GM18951 (cell line): ENCODE measurements at regions not wholly inside any gene's neighbourhood (a gene's known extent, or its start where the extent isn't known, plus 50 kb on each side); places are given as distances from the start of the nearest gene placed in this dataset.
"Not testable (repeated sequence)": the region's sequence is repeated elsewhere in the genome, so short reads cannot be mapped to it uniquely, and the experiment has no call there.

ENCODE experiments used
- POLR2A ChIP-seq: IDR thresholded peaks from 4 replicates; pipeline ENCODE4 v1.6.1; 2011; ENCODE audit warnings: mild to moderate bottlenecking; ENCODE audit not compliant: insufficient read length, insufficient read depth; ENCODE audit errors: extremely low read depth
- in situ Hi-C: fragments of 300-500 bp; cut with MboI; formaldehyde crosslinking; loops from one replicate; pipeline ENCODE4 v1.12.0; 2022; ENCODE audit warnings: low sequenced_read_pairs, mixed read lengths, inconsistent platforms; ENCODE audit not compliant: unreplicated experiment

DNA sequence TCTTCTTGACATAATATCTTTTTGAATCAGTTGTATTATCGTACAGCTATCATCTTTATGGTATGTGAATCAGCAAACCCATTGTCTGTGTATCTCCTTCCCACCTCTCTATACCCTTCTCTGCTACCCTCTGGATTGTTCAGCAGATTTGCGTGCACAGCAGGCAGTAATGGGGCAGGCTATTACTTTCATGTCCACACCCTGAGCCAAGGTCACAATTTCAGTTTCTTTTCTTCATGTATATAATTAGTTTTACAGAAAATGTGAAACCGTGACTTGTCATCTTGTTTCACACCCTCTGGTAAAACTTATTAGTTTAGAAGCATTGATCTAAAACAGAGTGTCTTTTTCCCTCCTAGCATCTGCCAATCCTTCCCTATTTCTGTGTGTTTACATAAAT, 770.4 kb upstream of the SEMA6D start:
- in situ Hi-C loops: no loop called here
- no peak for TF ChIP-seq POLR2A

DNA sequence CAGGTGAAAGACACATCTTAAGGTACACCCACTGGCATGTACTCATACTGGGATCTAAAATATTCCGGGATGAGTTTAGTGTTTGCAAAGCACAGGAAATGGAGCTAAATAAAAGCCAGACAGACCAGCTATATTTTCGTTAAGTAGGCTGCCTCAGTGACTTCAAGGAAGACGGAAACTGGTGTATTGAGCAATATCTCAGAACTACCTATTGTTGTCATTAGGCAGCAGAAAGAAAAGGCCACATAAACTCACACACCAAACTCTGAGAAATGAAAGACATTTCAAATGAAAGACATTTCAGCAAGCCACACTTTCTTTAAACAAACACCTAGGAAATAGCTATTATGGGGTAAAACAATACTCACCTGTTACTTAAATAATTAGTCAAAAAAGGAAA, 761.7 kb upstream of the SEMA6D start:
- in situ Hi-C loops: no loop called here
- no peak for TF ChIP-seq POLR2A

DNA sequence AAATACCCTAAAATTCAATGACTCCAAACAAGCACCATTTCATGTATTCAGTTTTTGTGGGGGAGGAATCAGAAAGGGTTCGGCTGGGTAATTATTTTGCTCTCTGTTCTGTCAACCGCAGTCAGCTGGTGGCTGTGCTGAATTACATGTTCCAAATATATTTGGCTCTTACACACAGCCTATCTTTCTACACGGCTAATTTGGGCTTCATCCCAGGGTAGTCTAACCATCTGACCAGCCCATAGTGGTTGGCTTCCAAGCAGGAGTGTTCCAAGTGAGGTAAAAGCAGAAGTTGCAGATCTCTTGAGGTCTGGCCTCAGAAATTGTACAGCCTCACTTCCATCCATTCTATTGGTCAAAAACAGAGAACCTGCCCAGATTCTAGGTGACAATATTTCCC, 760.8 kb upstream of the SEMA6D start:
- no peak for TF ChIP-seq POLR2A
- in situ Hi-C loops: no loop called here

DNA sequence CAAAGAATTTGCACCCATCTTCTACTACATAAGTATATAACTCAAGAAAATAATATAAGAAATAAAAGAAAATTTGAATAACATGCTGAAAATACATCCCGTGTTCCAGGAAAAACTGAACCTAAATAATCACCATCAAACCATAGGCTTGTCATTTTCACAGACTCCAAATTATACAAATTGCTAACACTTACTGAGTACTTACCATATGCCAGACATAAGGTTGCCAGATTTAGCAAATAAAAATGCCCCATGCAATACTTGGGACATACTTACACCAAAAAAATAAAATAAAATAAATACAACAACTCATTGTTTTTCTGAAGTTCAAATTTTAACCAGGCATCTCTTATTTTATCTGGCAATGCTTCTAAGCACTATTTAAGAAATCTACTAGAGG, 760.4 kb upstream of the SEMA6D start:
- in situ Hi-C loops: no loop called here
- TF ChIP-seq POLR2A: no peak

DNA sequence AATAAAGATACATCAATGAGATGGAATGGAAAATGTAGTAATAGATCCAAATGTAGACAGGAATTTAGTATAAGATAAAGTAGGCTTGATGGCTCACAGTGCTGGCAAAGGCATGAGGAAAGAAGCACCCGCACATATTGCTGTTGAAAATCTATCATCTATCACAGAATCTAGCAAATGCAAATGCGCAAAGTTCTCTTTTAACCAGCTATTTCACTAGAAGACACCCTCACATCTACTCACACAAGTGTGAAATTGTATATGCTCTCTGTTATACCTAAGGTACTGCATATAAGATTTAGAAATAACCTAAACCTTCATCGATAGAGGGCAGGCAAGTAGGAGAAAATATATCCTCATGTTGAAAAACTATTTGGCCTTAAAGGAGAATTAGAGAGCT, 756.7 kb upstream of the SEMA6D start:
- in situ Hi-C loops: no loop called here
- TF ChIP-seq POLR2A: no peak

DNA sequence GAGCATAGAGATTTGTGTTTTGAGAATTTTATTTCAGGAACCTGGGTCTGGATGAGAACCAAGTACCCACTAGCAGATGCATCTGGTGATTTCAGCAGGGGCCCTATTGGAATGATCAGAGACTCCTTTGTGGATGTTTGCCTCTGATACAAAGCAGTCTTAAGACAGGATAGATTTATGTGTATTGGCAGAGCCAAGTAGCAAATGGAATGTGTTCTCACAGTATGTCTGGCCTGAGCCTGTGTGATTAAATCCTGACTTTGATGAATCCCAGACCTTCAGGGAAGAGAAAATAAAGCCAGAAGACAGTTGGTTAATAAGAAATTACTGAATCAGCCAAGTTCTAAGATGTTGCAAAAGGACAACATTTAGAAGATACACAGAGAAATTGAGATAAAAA, 755.5 kb upstream of the SEMA6D start:
- in situ Hi-C loops: no loop called here
- TF ChIP-seq POLR2A: no peak

DNA sequence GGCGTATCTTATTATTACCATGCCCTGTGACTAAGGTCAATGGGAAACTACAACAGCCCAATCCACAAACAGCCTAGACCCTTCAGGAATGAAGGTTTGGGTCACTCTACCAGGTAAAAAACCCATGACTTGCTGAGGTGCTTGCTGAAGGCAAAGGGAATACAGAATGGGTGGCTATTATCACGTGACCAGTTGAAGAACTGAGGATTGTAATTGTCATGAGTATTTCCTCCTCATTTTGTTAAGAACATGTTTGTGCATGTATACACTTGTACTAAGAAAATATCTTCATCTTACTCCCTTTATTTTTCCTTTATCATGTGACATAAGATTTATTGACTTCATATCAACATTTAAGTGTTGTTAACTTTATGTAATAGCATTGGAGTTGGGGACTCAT, 729.2 kb upstream of the SEMA6D start:
- in situ Hi-C loops: not testable (repeated sequence)

DNA sequence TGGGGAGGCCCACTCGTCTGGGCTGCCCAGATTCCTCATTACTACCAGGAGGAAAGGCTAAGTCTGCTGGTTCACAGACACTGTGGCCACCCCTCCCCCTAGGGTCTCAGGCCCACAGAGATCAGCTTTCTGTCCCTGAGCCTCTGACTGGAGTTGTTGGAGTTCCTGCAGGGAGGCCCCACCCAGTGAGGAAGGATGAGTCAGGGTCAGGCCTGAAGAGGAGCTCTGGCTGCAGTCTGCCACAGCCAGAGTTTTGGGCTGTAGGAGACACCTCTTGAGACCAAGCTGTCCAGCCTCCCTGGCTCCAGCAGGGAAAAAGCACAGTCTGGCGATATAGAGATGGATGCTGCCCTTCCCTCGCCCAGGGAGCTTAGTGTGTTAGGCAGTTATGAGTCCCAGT, 720.9 kb upstream of the SEMA6D start:
- TF ChIP-seq POLR2A: no peak
- in situ Hi-C loops: no loop called here

DNA sequence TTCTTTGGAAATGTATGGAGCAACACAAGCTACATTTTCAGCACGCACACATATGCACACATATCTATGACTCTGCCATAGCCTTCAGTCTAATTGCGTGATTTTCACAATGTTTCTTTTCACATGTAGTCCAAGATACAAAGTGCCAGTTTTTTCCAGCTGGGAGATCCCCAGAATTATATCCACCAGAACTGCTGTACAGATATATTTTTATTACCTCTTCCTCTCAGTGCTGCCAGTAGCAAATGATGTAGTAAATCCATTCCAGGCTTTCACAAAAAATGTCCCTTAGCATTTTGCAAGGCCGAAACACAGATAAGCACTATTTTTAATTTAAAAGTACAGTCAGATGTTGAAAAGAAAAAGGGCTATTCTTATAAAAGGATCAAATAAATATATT, 719.8 kb upstream of the SEMA6D start:
- in situ Hi-C loops: no loop called here
- TF ChIP-seq POLR2A: no peak

DNA sequence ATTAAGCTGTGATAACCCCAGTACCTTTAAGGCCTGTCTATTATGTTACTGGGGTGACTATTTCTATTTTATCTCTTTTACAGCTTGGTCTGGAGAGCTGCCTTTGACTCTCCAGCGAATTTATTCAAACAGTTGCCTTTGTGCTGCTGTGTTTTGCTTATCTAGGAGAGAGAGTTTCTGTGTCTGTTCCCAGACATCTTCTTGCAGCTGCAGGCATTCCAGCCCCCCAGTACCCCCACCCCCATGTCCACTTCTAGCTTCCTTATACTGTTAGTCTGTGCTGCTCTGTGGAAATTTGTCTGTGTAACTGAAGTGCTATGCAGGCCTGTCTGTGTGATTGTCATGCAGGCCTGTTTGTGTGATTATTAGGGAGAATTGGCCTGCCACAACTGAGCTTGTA, 713.7 kb upstream of the SEMA6D start:
- no peak for TF ChIP-seq POLR2A
- in situ Hi-C loops: no loop called here

DNA sequence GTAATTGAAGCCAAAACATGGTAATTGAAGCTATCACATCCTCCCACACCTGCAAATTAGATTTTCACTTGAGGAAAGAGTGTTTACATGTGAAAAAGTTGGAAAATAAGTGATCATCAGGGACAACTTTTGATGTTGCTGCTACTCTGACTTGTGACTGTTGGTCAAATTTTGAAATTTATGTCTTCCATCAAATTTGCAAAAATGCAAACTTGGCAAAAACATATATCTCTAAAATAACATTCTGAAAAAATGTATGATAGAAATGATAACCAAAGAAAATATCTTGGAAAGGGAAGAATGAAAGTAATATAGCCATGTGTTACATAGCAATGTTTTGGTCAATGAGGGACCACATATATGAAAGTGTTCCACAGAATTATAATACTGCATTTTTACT, 703.9 kb upstream of the SEMA6D start:
- TF ChIP-seq POLR2A: no peak
- in situ Hi-C loops: no loop called here

DNA sequence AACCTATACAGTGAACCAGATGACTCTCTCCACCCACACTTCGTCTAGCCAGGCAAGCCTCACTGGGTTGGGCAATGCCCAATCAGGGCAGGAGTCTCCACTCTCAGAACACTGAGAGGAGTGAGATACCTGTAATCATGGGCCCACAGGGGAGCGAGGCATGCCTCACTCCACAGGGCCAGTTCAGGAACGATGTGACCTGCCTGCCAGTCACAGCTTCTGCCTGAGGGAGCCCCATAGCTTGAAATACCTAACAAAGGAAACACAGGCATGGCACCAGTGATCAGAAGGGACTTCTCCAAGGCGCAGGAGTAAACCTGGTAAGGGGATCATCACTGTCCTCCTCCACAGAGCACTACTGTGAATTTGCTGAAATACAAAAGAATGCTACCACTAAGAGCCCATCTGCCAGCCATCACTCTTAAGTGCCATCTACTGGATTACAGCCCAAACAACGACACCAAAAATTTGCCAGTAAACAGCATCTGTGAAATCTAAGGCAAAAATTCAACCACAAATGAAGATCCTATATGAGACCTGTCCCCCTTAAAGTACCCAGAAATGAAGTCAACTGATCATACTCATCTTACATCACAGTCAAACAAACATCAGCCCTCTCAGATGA, 689.9 kb upstream of the SEMA6D start:
- in situ Hi-C loops: no loop called here
- TF ChIP-seq POLR2A: no peak

DNA sequence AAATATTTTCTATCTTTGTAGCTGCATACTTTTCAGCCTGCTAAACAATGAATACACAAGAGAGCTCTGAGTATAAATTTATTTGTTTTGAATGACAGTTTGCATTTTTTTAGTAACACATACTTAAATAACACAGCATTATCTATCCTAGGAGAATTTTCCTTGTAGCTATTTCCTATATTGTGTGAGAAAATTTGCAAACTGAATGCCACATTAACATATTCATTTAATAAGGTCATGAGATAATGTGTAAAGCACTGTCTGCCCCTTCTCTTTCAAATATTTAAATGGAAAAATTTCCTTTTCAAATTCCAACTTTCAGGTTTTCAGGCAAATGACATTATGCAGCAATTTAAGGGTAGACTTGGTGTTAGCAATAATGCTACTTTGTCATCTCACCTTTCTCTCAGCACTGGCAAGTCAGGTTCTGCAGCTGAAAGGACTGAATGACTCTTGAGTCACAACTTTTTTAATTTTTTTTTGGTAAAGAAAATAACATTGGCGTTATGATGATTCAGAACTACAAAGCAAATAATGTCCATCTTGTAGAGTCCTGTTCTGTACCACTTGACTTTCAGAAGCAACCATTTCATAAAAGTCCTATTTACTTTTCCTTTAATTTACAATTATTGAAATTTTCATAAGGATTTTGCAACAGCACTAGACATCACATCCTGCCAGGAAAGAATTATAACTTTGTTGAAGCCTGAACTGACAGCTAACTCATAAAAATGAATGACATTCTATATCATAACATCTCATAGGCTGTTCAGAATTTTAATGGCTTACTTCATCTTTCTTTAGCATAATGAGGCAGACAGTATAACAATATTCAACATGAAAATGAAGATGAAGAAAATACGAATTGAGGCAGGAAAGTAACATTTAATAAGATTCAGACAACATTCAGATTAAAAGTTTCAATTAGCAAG, 681.6 kb upstream of the SEMA6D start:
- in situ Hi-C loops: no loop called here

DNA sequence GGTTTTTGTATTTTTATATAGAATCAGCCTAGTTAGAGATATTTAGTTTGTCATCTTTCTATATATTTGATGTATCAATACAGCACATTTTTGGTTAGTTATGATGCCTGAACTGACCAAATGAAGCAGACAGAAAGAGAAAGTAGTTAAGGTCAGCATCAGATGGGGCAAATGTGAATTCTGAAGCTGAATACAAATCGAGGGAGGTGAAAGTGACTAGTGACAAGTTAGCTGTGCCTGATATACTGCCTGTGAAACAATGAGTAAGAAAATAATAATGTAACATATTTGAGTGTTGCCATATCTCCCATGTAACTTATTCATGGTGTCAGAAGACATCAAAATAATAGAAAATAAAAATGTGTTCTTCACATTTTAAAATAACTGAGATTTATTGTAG, 680.3 kb upstream of the SEMA6D start:
- TF ChIP-seq POLR2A: no peak
- in situ Hi-C loops: no loop called here

More for the DNA sequence above, 681.6 kb upstream of the SEMA6D start:
- TF ChIP-seq POLR2A: no peak
